Uterus (tissue), 2 donors: ENCODE measurements at regions not wholly inside any gene's neighbourhood (a gene's known extent, or its start where the extent isn't known, plus 50 kb on each side); places are given as distances from the start of the nearest gene placed in this dataset.
"Not testable (repeated sequence)": the region's sequence is repeated elsewhere in the genome, so short reads cannot be mapped to it uniquely, and the experiment has no call there.

Source experiments
- POLR2A ChIP-seq, 2 donors: fragments of 450-650 bp; IDR thresholded peaks; one replicate each; pipeline ENCODE4 v1.6.1; 2016; ENCODE audit warnings: antibody characterized with exemption in 2 of 2, mild to moderate bottlenecking in 1 of 2, moderate library complexity in 1 of 2
- TF ChIP-seq, protein P1 (sequence below), 4 experiments: fragments of 200-600 bp in 2 of 4; fragments of 450-650 bp in 2 of 4; sonication (generic) in 2 of 4; IDR thresholded peaks; one replicate each; pipeline ENCODE4 v1.5.1; 2016 to 2019; ENCODE audit warnings: antibody characterized with exemption in 4 of 4, mild to moderate bottlenecking in 2 of 4, moderate library complexity in 1 of 4

DNA sequence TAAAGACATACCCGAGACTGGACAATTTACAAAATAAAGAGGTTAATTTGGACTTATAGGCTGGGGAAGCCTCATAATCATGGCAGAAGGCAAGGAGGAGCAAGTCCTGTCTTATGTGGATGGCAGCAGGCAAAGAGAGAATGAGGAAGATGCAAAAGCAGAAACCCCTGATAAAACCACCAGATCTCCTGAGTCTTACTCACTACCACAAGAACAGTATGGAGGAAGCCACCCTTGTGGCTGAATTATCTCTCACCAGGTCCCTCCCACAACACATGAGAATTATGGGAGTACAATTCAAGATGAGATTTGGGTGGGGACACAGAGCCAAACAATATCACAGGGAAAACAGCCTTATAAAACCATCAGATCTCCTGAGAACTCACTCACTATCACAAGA lies 61.6 kb upstream of the DCLK2 start:
- not testable (repeated sequence) for TF ChIP-seq POLR2A (IDR thresholded peaks at IDR 0.05)
- TF ChIP-seq, protein P1, sequence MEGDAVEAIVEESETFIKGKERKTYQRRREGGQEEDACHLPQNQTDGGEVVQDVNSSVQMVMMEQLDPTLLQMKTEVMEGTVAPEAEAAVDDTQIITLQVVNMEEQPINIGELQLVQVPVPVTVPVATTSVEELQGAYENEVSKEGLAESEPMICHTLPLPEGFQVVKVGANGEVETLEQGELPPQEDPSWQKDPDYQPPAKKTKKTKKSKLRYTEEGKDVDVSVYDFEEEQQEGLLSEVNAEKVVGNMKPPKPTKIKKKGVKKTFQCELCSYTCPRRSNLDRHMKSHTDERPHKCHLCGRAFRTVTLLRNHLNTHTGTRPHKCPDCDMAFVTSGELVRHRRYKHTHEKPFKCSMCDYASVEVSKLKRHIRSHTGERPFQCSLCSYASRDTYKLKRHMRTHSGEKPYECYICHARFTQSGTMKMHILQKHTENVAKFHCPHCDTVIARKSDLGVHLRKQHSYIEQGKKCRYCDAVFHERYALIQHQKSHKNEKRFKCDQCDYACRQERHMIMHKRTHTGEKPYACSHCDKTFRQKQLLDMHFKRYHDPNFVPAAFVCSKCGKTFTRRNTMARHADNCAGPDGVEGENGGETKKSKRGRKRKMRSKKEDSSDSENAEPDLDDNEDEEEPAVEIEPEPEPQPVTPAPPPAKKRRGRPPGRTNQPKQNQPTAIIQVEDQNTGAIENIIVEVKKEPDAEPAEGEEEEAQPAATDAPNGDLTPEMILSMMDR (IDR thresholded peaks at IDR 0.05) = not testable (repeated sequence)
